ENCODE measurements at regions not wholly inside any gene's neighbourhood (a gene's known extent, or its start where the extent isn't known, plus 50 kb on each side); places are given as distances from the start of the nearest gene placed in this dataset.

- Histone ChIP-seq H3K4me3 (replicated peaks in 1 of 3; ENCODE audit: insufficient read depth in 1 of 3, low read depth in 2 of 3, low read length in 3 of 3) (no peak overlapping the region), H3K36me3 (replicated peaks in 1 of 2; ENCODE audit: control insufficient read depth in 1 of 2, insufficient read depth in 2 of 2, low read length in 2 of 2) (no peaks in the 10 kb centered on the region), H3K79me2 (ENCODE audit: insufficient read depth, low read length) (no peaks in the 10 kb centered on the region), H3K9me3 (ENCODE audit: low read length) (peaks cover 20% of the 10 kb centered on the region), H3K9ac (ENCODE audit: insufficient read depth, low read depth, low read length) (no peak overlapping the region), H2AFZ (ENCODE audit: low read length) (no peak overlapping the region), H3K4me2 (ENCODE audit: low read depth, low read length) (no peak overlapping the region), H3K4me1 (ENCODE audit: insufficient read depth, low read length) (no peaks in the 10 kb centered on the region), H3K27ac (ENCODE audit: extremely low read length, insufficient read depth, low read length) (no peak overlapping the region), H4K20me1 (ENCODE audit: insufficient read depth, low read length) (no peaks in the 10 kb centered on the region), H3K27me3 (ENCODE audit: control insufficient read depth in 1 of 2, insufficient read depth in 2 of 2, low read length in 2 of 2) (no peaks in the 10 kb centered on the region)
- no peak for TF ChIP-seq NFIC (IDR thresholded peaks at IDR 0.05; ENCODE audit: low read length)
- no peak for TF ChIP-seq SMAD9 (CRISPR knock-in tag; IDR thresholded peaks at IDR 0.05)
- TF ChIP-seq ZNF34 (CRISPR knock-in tag; IDR thresholded peaks at IDR 0.05; ENCODE audit: borderline replicate concordance): no peak
- TF ChIP-seq NR2F1 (CRISPR knock-in tag; IDR thresholded peaks at IDR 0.05): no peak
- no peak for TF ChIP-seq ATF7-NPFF (CRISPR knock-in tag; IDR thresholded peaks at IDR 0.05; ENCODE audit: low read depth)
- TF ChIP-seq ZNF878 (CRISPR knock-in tag; IDR thresholded peaks at IDR 0.05): no peak
- TF ChIP-seq FOXO4 (CRISPR knock-in tag; conservative IDR thresholded peaks at IDR 0.05): no peak
- no peak for TF ChIP-seq POLR2AphosphoS5 (IDR thresholded peaks at IDR 0.05; ENCODE audit: low read depth, low read length)
- no peak for TF ChIP-seq ZNF558 (CRISPR knock-in tag; IDR thresholded peaks at IDR 0.05; ENCODE audit: borderline replicate concordance)
- no peak for TF ChIP-seq ZNF276 (CRISPR knock-in tag; IDR thresholded peaks at IDR 0.05; ENCODE audit: low read depth)
- TF ChIP-seq NKX3-1 (CRISPR knock-in tag; IDR thresholded peaks at IDR 0.05): no peak
- no peak for TF ChIP-seq ZNF564 (CRISPR knock-in tag; IDR thresholded peaks at IDR 0.05)
- no peak for TF ChIP-seq ARNT2 (CRISPR knock-in tag; IDR thresholded peaks at IDR 0.05; ENCODE audit: low read depth)
- no peak for TF ChIP-seq GPBP1L1 (CRISPR knock-in tag; IDR thresholded peaks at IDR 0.05)
- no peak for TF ChIP-seq ZNF589 (CRISPR knock-in tag; conservative IDR thresholded peaks at IDR 0.05)
- no peak for TF ChIP-seq ZNF180 (CRISPR knock-in tag; IDR thresholded peaks at IDR 0.05; ENCODE audit: borderline replicate concordance, low read depth)
- CTCF ChIA-PET (ENCODE audit: low intra/inter-chr PET ratio, low total read pairs): no interaction called here
- 0% methylated on average over 2 of the region's 2 CpGs for WGBS (ENCODE audit: low lambda C conversion rate)
- FAIRE-seq (peak; percentile 18), DNase-seq (ENCODE audit: low spot score) (no peak), ATAC-seq (no peak)
- POLR2A ChIA-PET: no interaction called here
- BruUV-seq (replicated peaks): no TSS peak
- intact Hi-C loops (cut with micrococcal nuclease; ENCODE audit: unreplicated experiment) (no loop called here), in situ Hi-C loops (cut with HindIII; ENCODE audit: extremely low pct_ligation_motif_present, low pct_unique_long_range_greater_than_20kb) (no loop called here)
These were observed 602.2 kb upstream of the BTBD3 start for GRCh38 chr20:11315525-11315924.
